ENCODE measurements at regions not wholly inside any gene's neighbourhood (a gene's known extent, or its start where the extent isn't known, plus 50 kb on each side); places are given as distances from the start of the nearest gene placed in this dataset.

DNA sequence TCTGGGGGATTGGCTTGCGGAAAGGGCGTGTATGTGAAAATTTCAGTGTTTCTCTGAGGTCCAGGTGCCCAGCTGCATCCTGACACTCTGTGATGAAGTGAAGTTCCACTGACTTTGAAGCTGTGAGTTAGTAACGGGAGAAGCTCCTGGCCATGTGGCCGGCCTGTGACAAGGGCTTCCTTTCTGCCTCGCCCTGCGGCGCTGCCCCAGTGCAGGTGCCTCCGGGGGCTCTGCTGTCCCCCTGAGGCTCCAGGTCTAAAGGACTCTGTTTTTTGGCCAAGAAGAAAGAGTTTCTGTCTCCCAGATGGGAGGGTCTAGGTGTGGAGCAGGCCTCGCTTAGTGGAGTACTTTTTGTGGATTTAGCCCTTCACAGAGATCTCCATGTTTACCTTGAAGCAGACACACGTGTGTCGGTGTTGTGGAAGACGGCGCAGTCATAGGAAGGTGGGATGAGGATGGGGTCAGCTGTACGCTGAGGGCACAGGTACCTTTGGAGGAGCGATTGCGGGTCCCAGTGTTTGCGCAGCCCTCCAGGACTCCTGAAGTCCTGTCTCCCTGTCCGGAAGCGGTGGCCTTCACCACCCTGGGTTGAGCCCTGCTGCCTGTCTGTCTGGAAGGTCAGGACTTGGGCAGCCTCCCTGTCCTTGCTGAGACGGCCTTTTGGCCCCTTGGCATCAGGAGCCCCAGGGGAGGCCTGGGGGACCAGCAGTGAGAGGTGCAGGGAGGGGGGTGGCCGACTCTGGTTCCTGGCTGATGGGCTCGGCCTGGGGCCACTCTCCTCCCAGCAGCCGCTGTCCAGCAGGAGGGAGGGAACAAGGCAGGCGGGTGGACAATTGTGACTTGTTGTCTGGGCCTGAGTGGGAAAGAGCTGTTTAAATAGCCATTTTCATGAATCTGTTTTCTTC lies 1249.3 kb downstream of the BRD1 start:
- TF ChIP-seq, protein P1, sequence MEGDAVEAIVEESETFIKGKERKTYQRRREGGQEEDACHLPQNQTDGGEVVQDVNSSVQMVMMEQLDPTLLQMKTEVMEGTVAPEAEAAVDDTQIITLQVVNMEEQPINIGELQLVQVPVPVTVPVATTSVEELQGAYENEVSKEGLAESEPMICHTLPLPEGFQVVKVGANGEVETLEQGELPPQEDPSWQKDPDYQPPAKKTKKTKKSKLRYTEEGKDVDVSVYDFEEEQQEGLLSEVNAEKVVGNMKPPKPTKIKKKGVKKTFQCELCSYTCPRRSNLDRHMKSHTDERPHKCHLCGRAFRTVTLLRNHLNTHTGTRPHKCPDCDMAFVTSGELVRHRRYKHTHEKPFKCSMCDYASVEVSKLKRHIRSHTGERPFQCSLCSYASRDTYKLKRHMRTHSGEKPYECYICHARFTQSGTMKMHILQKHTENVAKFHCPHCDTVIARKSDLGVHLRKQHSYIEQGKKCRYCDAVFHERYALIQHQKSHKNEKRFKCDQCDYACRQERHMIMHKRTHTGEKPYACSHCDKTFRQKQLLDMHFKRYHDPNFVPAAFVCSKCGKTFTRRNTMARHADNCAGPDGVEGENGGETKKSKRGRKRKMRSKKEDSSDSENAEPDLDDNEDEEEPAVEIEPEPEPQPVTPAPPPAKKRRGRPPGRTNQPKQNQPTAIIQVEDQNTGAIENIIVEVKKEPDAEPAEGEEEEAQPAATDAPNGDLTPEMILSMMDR (IDR thresholded peaks at IDR 0.05; ENCODE audit: low read length), result no peak
- TF ChIP-seq EZH2 (optimal IDR thresholded peaks at IDR 0.05; ENCODE audit: low read depth, low read length), result no peak

Measured in MM.1S (cell line).